NB4 (cell line): ENCODE measurements at regions not wholly inside any gene's neighbourhood (a gene's known extent, or its start where the extent isn't known, plus 50 kb on each side); places are given as distances from the start of the nearest gene placed in this dataset.

ENCODE experiments used
- MYC ChIP-seq: IDR thresholded peaks from 2 replicates; pipeline ENCODE4 v1.6.1; 2011; ENCODE audit warnings: low read depth, low read length
- TF ChIP-seq, protein P1 (sequence below): IDR thresholded peaks from one replicate; pipeline ENCODE4 v1.5.1; 2012; ENCODE audit warnings: low read depth, low read length

DNA sequence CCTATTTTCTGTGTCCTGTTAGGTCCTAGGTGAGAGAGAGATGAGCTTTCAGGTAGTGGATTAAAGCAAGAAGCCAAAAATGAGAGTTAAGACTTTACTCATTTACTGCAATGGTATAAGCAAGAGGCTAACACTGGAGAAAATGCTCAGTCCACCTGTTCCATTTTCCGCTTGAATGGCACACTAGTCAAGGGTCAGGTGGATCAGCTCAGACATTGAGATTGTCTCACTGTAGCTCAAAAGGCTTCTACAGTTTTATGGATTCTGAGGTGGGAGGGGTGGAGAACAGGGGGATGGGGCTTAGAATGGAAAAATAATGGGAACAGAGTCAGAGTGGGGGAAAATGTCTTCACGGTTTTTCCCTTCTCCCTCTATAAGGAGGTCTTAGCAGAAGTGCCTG, 57.3 kb upstream of the MUCL1 start:
- TF ChIP-seq, protein P1, sequence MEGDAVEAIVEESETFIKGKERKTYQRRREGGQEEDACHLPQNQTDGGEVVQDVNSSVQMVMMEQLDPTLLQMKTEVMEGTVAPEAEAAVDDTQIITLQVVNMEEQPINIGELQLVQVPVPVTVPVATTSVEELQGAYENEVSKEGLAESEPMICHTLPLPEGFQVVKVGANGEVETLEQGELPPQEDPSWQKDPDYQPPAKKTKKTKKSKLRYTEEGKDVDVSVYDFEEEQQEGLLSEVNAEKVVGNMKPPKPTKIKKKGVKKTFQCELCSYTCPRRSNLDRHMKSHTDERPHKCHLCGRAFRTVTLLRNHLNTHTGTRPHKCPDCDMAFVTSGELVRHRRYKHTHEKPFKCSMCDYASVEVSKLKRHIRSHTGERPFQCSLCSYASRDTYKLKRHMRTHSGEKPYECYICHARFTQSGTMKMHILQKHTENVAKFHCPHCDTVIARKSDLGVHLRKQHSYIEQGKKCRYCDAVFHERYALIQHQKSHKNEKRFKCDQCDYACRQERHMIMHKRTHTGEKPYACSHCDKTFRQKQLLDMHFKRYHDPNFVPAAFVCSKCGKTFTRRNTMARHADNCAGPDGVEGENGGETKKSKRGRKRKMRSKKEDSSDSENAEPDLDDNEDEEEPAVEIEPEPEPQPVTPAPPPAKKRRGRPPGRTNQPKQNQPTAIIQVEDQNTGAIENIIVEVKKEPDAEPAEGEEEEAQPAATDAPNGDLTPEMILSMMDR: no peak
- TF ChIP-seq MYC: no peak
